GM10248 (cell line): ENCODE measurements at regions not wholly inside any gene's neighbourhood (a gene's known extent, or its start where the extent isn't known, plus 50 kb on each side); places are given as distances from the start of the nearest gene placed in this dataset.

Experiments
- CTCF ChIA-PET: fragments of 300-600 bp; sonication (Branson Sonifier 250); formaldehyde crosslinking; extraction: SDS; loops from one replicate; lab custom pipeline; 2021; ENCODE audit warnings: antibody characterized with exemption; lab: Yijun Ruan, JAX
- POLR2A ChIA-PET: fragments of 350-650 bp; sonication (Branson Sonifier 250); formaldehyde crosslinking; extraction: SDS; loops from one replicate; lab custom pipeline; 2020; ENCODE audit warnings: antibody characterized with exemption; lab: Yijun Ruan, JAX
- DNase-seq: peaks from one replicate; pipeline ENCODE4 v3.0.0; 2012; ENCODE audit errors: extremely low spot score
- CTCF ChIP-seq: IDR thresholded peaks from 2 replicates; pipeline ENCODE4 v1.5.1; 2012; ENCODE audit warnings: mild to moderate bottlenecking, low read depth; ENCODE audit errors: extremely low read depth, missing control alignments, control extremely low read depth

- no peak for DNase-seq
- TF ChIP-seq CTCF, result no peak
- ChIA-PET CTCF (interaction anchor here (0.9 kb wide), 1 partner anchor 14 kb away, joined by 4 read pairs; no protein-coding TSS in a partner anchor), POLR2A (no interaction called here)
Measured at GRCh38 chr15:36109943-36110658, 469.3 kb upstream of the CDIN1 start.

GRCh38 chr15:36110659-36110993, 468.8 kb upstream of the CDIN1 start:
- ChIA-PET POLR2A (no interaction called here), CTCF (no interaction called here)
- no peak for DNase-seq
- TF ChIP-seq CTCF, result no peak

GRCh38 chr15:36117296-36117787, 462.1 kb upstream of the CDIN1 start:
- POLR2A ChIA-PET, result no interaction called here
- CTCF ChIA-PET, result no interaction called here
- no peak for DNase-seq
- no peak for TF ChIP-seq CTCF

- POLR2A ChIA-PET, result no interaction called here
- CTCF ChIA-PET, result interaction anchor here (1.0 kb wide), 1 partner anchor 10 kb away, joined by 3 read pairs; no protein-coding TSS in a partner anchor
- TF ChIP-seq CTCF, result no peak
- no peak for DNase-seq
Measured at GRCh38 chr15:36126194-36126593, 453.2 kb upstream of the CDIN1 start.

- no peak for DNase-seq
- ChIA-PET POLR2A (no interaction called here), CTCF (interaction anchor here (1.3 to 1.4 kb wide), 2 partner anchors 9 kb away, joined by 3 read pairs; no protein-coding TSS in a partner anchor)
- no peak for TF ChIP-seq CTCF
Measured at GRCh38 chr15:36130641-36131310, 448.6 kb upstream of the CDIN1 start.

GRCh38 chr15:36133742-36134141, 445.7 kb upstream of the CDIN1 start:
- POLR2A ChIA-PET, result no interaction called here
- no peak for DNase-seq
- no peak for TF ChIP-seq CTCF
- CTCF ChIA-PET, result interaction anchor here (1.2 kb wide), 1 partner anchor 12 kb away, joined by 3 read pairs; no protein-coding TSS in a partner anchor
